ENCODE measurements at regions not wholly inside any gene's neighbourhood (a gene's known extent, or its start where the extent isn't known, plus 50 kb on each side); places are given as distances from the start of the nearest gene placed in this dataset.

GRCh38 chr6:22966691-22967422 is 397.5 kb downstream of the HDGFL1 start:
- 42 to 51% (median 50%) methylated on average over 3 of the region's 3 CpGs for WGBS, 5 donors
- intact Hi-C loops (cut with DNase I; ENCODE audit: low total_unique reads): no loop called here
- no peaks in the 10 kb centered on the region for H3K36me3 ChIP-seq

DNA sequence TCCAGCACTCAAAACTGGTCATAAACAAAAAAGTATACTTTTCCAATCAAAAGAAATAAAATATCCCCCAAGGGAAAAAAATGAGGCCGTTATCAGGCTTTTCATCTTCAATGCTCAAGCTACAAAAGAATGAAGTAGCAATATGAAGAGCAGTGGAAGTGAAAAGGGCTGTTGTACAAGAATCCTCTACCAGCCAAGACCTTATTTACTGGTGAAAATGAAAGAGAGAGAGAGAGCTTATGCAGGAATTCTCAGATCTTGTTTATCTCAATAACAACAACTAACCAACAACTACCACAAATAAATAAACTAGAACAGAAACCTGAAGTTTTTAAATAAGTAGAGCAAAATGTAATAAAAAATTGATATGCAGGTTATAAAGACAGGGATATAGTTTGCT is 400.6 kb downstream of the HDGFL1 start:
- no peak overlapping the region for H3K4me3 ChIP-seq
- DNase-seq: no peak
- TF ChIP-seq EP300 (IDR thresholded peaks at IDR 0.05) (no peak), POLR2AphosphoS5 (IDR thresholded peaks at IDR 0.05) (no peak), POLR2A (IDR thresholded peaks at IDR 0.05) (no peak)
- TF ChIP-seq, protein P1, sequence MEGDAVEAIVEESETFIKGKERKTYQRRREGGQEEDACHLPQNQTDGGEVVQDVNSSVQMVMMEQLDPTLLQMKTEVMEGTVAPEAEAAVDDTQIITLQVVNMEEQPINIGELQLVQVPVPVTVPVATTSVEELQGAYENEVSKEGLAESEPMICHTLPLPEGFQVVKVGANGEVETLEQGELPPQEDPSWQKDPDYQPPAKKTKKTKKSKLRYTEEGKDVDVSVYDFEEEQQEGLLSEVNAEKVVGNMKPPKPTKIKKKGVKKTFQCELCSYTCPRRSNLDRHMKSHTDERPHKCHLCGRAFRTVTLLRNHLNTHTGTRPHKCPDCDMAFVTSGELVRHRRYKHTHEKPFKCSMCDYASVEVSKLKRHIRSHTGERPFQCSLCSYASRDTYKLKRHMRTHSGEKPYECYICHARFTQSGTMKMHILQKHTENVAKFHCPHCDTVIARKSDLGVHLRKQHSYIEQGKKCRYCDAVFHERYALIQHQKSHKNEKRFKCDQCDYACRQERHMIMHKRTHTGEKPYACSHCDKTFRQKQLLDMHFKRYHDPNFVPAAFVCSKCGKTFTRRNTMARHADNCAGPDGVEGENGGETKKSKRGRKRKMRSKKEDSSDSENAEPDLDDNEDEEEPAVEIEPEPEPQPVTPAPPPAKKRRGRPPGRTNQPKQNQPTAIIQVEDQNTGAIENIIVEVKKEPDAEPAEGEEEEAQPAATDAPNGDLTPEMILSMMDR (IDR thresholded peaks at IDR 0.05): no peak
- no peaks in the 10 kb centered on the region for H3K9me3 ChIP-seq
- no peak overlapping the region for H3K27ac ChIP-seq
- no peaks in the 10 kb centered on the region for H3K27me3 ChIP-seq
- intact Hi-C loops (cut with DNase I; ENCODE audit: low total_unique reads): no loop called here
- no peaks in the 10 kb centered on the region for H3K36me3 ChIP-seq
- peaks cover 0 to 9% (median 0%) of the 10 kb centered on the region in 4 donors for H3K4me1 ChIP-seq
- WGBS, 5 donors: 78 to 90% (median 86%) methylated on average over 1 of the region's 1 CpG

More at GRCh38 chr6:22966691-22967422, 397.5 kb downstream of the HDGFL1 start:
- Histone ChIP-seq H3K4me3 (no peak overlapping the region), H3K9me3 (no peaks in the 10 kb centered on the region), H3K27me3 (no peaks in the 10 kb centered on the region), H3K27ac (no peak overlapping the region), H3K4me1 (peaks cover 0 to 9% (median 0%) of the 10 kb centered on the region in 4 donors)
- peak in 1 of 2 donors; percentile 24 for DNase-seq
- TF ChIP-seq POLR2AphosphoS5 (IDR thresholded peaks at IDR 0.05): no peak
- TF ChIP-seq EP300 (IDR thresholded peaks at IDR 0.05): no peak
- TF ChIP-seq POLR2A (IDR thresholded peaks at IDR 0.05): no peak
- TF ChIP-seq, protein P1 (IDR thresholded peaks at IDR 0.05): no peak

DNA sequence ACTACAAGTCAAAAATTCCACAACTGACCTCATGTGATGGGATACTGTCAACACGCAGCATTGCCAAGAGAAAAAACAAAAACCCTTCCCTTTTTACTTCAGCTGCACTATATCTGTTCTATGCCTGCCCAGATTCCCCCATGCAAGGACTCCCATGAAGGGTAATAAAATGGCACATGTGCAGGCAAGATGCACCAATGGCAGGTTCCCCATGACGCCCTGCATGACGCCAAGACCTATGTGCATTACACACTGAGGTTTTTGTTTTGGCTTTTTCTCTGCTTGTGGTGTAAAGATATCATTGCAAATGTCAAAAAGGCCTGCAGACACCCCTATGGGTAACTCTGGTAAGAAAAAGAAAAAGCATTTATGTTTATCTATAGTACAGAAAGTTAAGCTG is 403.4 kb downstream of the HDGFL1 start:
- Histone ChIP-seq H3K9me3 (no peaks in the 10 kb centered on the region), H3K4me1 (no peaks in the 10 kb centered on the region), H3K36me3 (no peaks in the 10 kb centered on the region), H3K4me3 (no peak overlapping the region), H3K27ac (no peak overlapping the region), H3K27me3 (no peaks in the 10 kb centered on the region)
- DNase-seq: no peak
- TF ChIP-seq, protein P1 (IDR thresholded peaks at IDR 0.05): no peak
- TF ChIP-seq POLR2AphosphoS5 (IDR thresholded peaks at IDR 0.05) (no peak), EP300 (IDR thresholded peaks at IDR 0.05) (no peak)
- WGBS, 5 donors: 88 to 95% (median 94%) methylated on average over 3 of the region's 3 CpGs
- intact Hi-C loops (cut with DNase I; ENCODE audit: low total_unique reads): no loop called here

DNA sequence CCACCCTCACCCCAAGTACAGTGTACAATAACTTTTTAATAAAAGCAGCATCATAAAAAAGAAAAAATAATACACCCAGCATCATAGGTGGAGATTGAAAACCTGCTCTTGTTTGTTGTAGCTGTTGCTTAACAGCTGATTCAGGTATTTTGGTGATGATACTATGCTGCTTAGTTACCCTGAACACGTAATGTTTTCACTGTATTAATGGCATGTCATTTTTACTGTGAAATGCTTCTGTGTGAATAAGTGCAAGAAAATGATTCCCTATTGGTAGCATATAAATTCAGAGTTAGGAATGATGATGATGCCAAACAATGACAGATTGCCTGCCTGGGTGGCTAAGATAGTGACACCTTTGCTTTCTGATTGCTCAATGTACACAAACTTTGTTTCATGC is 405.7 kb downstream of the HDGFL1 start:
- H3K36me3 ChIP-seq: no peaks in the 10 kb centered on the region
- TF ChIP-seq EP300 (IDR thresholded peaks at IDR 0.05) (no peak), POLR2A (IDR thresholded peaks at IDR 0.05) (no peak)
- H3K9me3 ChIP-seq: no peaks in the 10 kb centered on the region
- WGBS, 5 donors: 39 to 90% (median 50%) methylated on average over 1 of the region's 1 CpG
- H3K4me1 ChIP-seq: no peaks in the 10 kb centered on the region
- no peak overlapping the region for H3K4me3 ChIP-seq
- no peak overlapping the region for H3K27ac ChIP-seq
- no peak for DNase-seq
- no peaks in the 10 kb centered on the region for H3K27me3 ChIP-seq
- intact Hi-C loops (cut with DNase I; ENCODE audit: low total_unique reads): no loop called here

- no peaks in the 10 kb centered on the region for H3K36me3 ChIP-seq
- TF ChIP-seq POLR2AphosphoS5 (IDR thresholded peaks at IDR 0.05): no peak
- TF ChIP-seq, protein P1 (IDR thresholded peaks at IDR 0.05): no peak
- no peak for TF ChIP-seq POLR2A (IDR thresholded peaks at IDR 0.05)
- no peak for TF ChIP-seq EP300 (IDR thresholded peaks at IDR 0.05)
- intact Hi-C loops (cut with DNase I; ENCODE audit: low total_unique reads): no loop called here
- H3K4me1 ChIP-seq: no peaks in the 10 kb centered on the region
- no peak overlapping the region for H3K4me3 ChIP-seq
- peaks cover 0 to 9% (median 0%) of the 10 kb centered on the region in 4 donors for H3K9me3 ChIP-seq
- no peaks in the 10 kb centered on the region for H3K27me3 ChIP-seq
- WGBS, 5 donors: 67 to 100% (median 78%) methylated on average over 2 of the region's 2 CpGs
- no peak overlapping the region for H3K27ac ChIP-seq
- DNase-seq: no peak
Measured at GRCh38 chr6:22980446-22980845, 411.1 kb downstream of the HDGFL1 start.

Measured in stomach (tissue), 8 donors.